ENCODE measurements at regions not wholly inside any gene's neighbourhood (a gene's known extent, or its start where the extent isn't known, plus 50 kb on each side); places are given as distances from the start of the nearest gene placed in this dataset.

GRCh38 chr5:39662945-39663344 lies 238.2 kb upstream of the DAB2 start:
- Histone ChIP-seq H3K79me2 (ENCODE audit: insufficient read depth, low read length) (no peaks in the 10 kb centered on the region), H3K27me3 (ENCODE audit: insufficient read depth, low read length) (no peaks in the 10 kb centered on the region), H2AFZ (ENCODE audit: low read length) (no peak overlapping the region), H4K20me1 (ENCODE audit: insufficient read depth, low read length) (no peaks in the 10 kb centered on the region), H3F3A (ENCODE audit: insufficient read depth, low read length) (no peaks in the 10 kb centered on the region), H3K27ac (ENCODE audit: low read depth, low read length, poor library complexity, severe bottlenecking) (no peak overlapping the region), H3K4me2 (ENCODE audit: low read length) (no peak overlapping the region), H3K4me3 (ENCODE audit: low read depth, low read length, poor library complexity, severe bottlenecking) (no peak overlapping the region), H3K9me2 (ENCODE audit: low read depth, low read length) (no peaks in the 10 kb centered on the region), H3K4me1 (ENCODE audit: insufficient read depth, low read length, severe bottlenecking) (no peaks in the 10 kb centered on the region), H3K36me3 (ENCODE audit: insufficient read depth, low read length) (no peaks in the 10 kb centered on the region), H3K9me3 (ENCODE audit: low read length) (0 out of 2 replicates have a peak, but pooled peaks cover 3% of the 10 kb centered on the region), H3K9ac (ENCODE audit: low read length) (no peak overlapping the region)
- TF ChIP-seq CTCF (IDR thresholded peaks at IDR 0.05; ENCODE audit: low read length) (no peak), EZH2 (IDR thresholded peaks at IDR 0.05; ENCODE audit: borderline replicate concordance, low read length) (no peak)

- TF ChIP-seq CTCF (IDR thresholded peaks at IDR 0.05; ENCODE audit: low read length) (no peak), EZH2 (IDR thresholded peaks at IDR 0.05; ENCODE audit: borderline replicate concordance, low read length) (no peak)
- H3K9me3 ChIP-seq (ENCODE audit: low read length), result 0 out of 2 replicates have a peak, but pooled peaks cover 3% of the 10 kb centered on the region
- no peak overlapping the region for H3K27ac ChIP-seq (ENCODE audit: low read depth, low read length, poor library complexity, severe bottlenecking)
- H3K9me2 ChIP-seq (ENCODE audit: low read depth, low read length), result no peaks in the 10 kb centered on the region
- no peak overlapping the region for H3K9ac ChIP-seq (ENCODE audit: low read length)
- no peaks in the 10 kb centered on the region for H3F3A ChIP-seq (ENCODE audit: insufficient read depth, low read length)
- H3K4me2 ChIP-seq (ENCODE audit: low read length), result no peak overlapping the region
- H3K4me3 ChIP-seq (ENCODE audit: low read depth, low read length, poor library complexity, severe bottlenecking), result no peak overlapping the region
- no peaks in the 10 kb centered on the region for H3K4me1 ChIP-seq (ENCODE audit: insufficient read depth, low read length, severe bottlenecking)
- no peak overlapping the region for H2AFZ ChIP-seq (ENCODE audit: low read length)
- H3K36me3 ChIP-seq (ENCODE audit: insufficient read depth, low read length), result no peaks in the 10 kb centered on the region
- H4K20me1 ChIP-seq (ENCODE audit: insufficient read depth, low read length), result no peaks in the 10 kb centered on the region
- no peaks in the 10 kb centered on the region for H3K79me2 ChIP-seq (ENCODE audit: insufficient read depth, low read length)
- no peaks in the 10 kb centered on the region for H3K27me3 ChIP-seq (ENCODE audit: insufficient read depth, low read length)
These were observed 236.4 kb upstream of the DAB2 start for GRCh38 chr5:39661026-39661779.

GRCh38 chr5:39660020-39660419 lies 235.2 kb upstream of the DAB2 start:
- H3K36me3 ChIP-seq (ENCODE audit: insufficient read depth, low read length), result no peaks in the 10 kb centered on the region
- H4K20me1 ChIP-seq (ENCODE audit: insufficient read depth, low read length), result no peaks in the 10 kb centered on the region
- H3K79me2 ChIP-seq (ENCODE audit: insufficient read depth, low read length), result no peaks in the 10 kb centered on the region
- no peaks in the 10 kb centered on the region for H3K9me2 ChIP-seq (ENCODE audit: low read depth, low read length)
- 0 out of 2 replicates have a peak, but pooled peaks cover 3% of the 10 kb centered on the region for H3K9me3 ChIP-seq (ENCODE audit: low read length)
- TF ChIP-seq CTCF (IDR thresholded peaks at IDR 0.05; ENCODE audit: low read length), result no peak
- no peak for TF ChIP-seq EZH2 (IDR thresholded peaks at IDR 0.05; ENCODE audit: borderline replicate concordance, low read length)
- no peak overlapping the region for H2AFZ ChIP-seq (ENCODE audit: low read length)
- H3F3A ChIP-seq (ENCODE audit: insufficient read depth, low read length), result no peaks in the 10 kb centered on the region
- no peaks in the 10 kb centered on the region for H3K27me3 ChIP-seq (ENCODE audit: insufficient read depth, low read length)
- H3K4me1 ChIP-seq (ENCODE audit: insufficient read depth, low read length, severe bottlenecking), result no peaks in the 10 kb centered on the region
- no peak overlapping the region for H3K4me3 ChIP-seq (ENCODE audit: low read depth, low read length, poor library complexity, severe bottlenecking)
- no peak overlapping the region for H3K27ac ChIP-seq (ENCODE audit: low read depth, low read length, poor library complexity, severe bottlenecking)
- H3K9ac ChIP-seq (ENCODE audit: low read length), result no peak overlapping the region
- H3K4me2 ChIP-seq (ENCODE audit: low read length), result no peak overlapping the region
